Kidney glomerular epithelial cell (primary cell): ENCODE measurements at regions not wholly inside any gene's neighbourhood (a gene's known extent, or its start where the extent isn't known, plus 50 kb on each side); places are given as distances from the start of the nearest gene placed in this dataset.
"Not testable (repeated sequence)": the region's sequence is repeated elsewhere in the genome, so short reads cannot be mapped to it uniquely, and the experiment has no call there.

ENCODE experiments used
- DNase-seq: peaks from one replicate; lab custom pipeline; 2025; lab: John Stamatoyannopoulos, UW

- no peak for DNase-seq
These were observed 307.7 kb upstream of the ARSJ start for GRCh38 chr4:114287079-114287696.

- no peak for DNase-seq
These were observed 302.5 kb upstream of the UGT8 start for GRCh38 chr4:114296126-114296525.

GRCh38 chr4:114302472-114302871 is 296.1 kb upstream of the UGT8 start:
- no peak for DNase-seq

GRCh38 chr4:114304046-114304445 is 294.6 kb upstream of the UGT8 start:
- DNase-seq: no peak

- no peak for DNase-seq
These were observed 294.0 kb upstream of the UGT8 start for GRCh38 chr4:114304567-114304966.

GRCh38 chr4:114306946-114307345 is 291.7 kb upstream of the UGT8 start:
- no peak for DNase-seq

- no peak for DNase-seq
These were observed 288.2 kb upstream of the UGT8 start for GRCh38 chr4:114310296-114310925.

- DNase-seq: no peak
These were observed 286.8 kb upstream of the UGT8 start for GRCh38 chr4:114311787-114312186.

- no peak for DNase-seq
These were observed 286.3 kb upstream of the UGT8 start for GRCh38 chr4:114312338-114312737.

- no peak for DNase-seq
These were observed 281.8 kb upstream of the UGT8 start for GRCh38 chr4:114316789-114317188.

- no peak for DNase-seq
These were observed 281.0 kb upstream of the UGT8 start for GRCh38 chr4:114317564-114317963.

- DNase-seq: no peak
These were observed 280.3 kb upstream of the UGT8 start for GRCh38 chr4:114318309-114318708.

- DNase-seq: no peak
These were observed 278.5 kb upstream of the UGT8 start for GRCh38 chr4:114320126-114320525.

- DNase-seq: no peak
These were observed 277.2 kb upstream of the UGT8 start for GRCh38 chr4:114321366-114321765.

GRCh38 chr4:114323841-114324240 is 274.8 kb upstream of the UGT8 start:
- no peak for DNase-seq

GRCh38 chr4:114326358-114326757 is 272.2 kb upstream of the UGT8 start:
- no peak for DNase-seq

GRCh38 chr4:114332119-114332518 is 266.5 kb upstream of the UGT8 start:
- no peak for DNase-seq

- DNase-seq: not testable (repeated sequence)
These were observed 264.2 kb upstream of the UGT8 start for GRCh38 chr4:114334363-114334762.

GRCh38 chr4:114334884-114335330 is 263.7 kb upstream of the UGT8 start:
- no peak for DNase-seq

GRCh38 chr4:114335339-114335738 is 263.3 kb upstream of the UGT8 start:
- no peak for DNase-seq

GRCh38 chr4:114343015-114343414 is 255.6 kb upstream of the UGT8 start:
- DNase-seq: no peak

GRCh38 chr4:114349543-114350175 is 248.9 kb upstream of the UGT8 start:
- no peak for DNase-seq

GRCh38 chr4:114358901-114359300 is 239.7 kb upstream of the UGT8 start:
- DNase-seq: no peak

- DNase-seq: no peak
These were observed 237.4 kb upstream of the UGT8 start for GRCh38 chr4:114361249-114361648.
